ENCODE measurements at regions not wholly inside any gene's neighbourhood (a gene's known extent, or its start where the extent isn't known, plus 50 kb on each side); places are given as distances from the start of the nearest gene placed in this dataset.

GRCh38 chr12:30874455-30875321 lies 51.9 kb upstream of the TSPAN11 start:
- no peak for DNase-seq (ENCODE audit: low read depth)

DNA sequence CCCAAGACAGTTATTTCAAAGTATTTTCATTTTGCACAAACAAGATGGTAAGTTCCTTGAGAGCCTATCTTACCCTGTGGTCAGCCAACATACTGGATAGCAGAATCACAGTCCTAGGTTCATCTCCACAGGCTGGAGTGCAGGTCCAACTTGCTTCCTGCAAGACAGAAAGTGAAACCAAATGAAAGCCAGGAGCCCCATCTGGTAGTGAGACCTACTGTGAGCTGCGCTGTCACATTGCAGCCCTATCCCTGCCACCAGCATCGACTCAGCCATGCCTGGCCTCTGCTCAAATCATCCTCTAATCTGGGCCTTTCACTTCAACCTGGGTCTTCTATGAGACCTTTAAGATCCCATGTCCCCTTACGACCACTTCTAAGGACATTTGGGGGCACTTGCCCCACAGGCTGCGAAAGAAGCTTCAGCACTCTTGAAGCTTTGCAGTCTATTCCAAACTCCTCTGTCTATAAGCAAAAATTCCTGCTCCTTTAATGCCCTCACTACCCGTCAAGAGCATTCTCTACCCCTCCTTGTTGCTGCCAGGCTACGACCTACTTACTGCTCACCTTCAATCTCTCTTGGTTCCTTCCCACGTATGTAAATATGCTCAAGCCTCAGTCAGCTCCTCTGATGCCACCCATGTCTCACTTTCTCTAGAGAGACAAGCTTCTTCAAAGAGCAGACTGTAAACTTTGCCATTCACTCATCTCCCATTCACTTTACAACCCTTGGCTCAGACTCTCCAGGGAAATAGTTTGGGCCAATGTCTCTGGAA lies 55.9 kb upstream of the TSPAN11 start:
- no peak for DNase-seq (ENCODE audit: low read depth)

GRCh38 chr12:30867415-30867814 lies 59.1 kb upstream of the TSPAN11 start:
- no peak for DNase-seq (ENCODE audit: low read depth)

DNA sequence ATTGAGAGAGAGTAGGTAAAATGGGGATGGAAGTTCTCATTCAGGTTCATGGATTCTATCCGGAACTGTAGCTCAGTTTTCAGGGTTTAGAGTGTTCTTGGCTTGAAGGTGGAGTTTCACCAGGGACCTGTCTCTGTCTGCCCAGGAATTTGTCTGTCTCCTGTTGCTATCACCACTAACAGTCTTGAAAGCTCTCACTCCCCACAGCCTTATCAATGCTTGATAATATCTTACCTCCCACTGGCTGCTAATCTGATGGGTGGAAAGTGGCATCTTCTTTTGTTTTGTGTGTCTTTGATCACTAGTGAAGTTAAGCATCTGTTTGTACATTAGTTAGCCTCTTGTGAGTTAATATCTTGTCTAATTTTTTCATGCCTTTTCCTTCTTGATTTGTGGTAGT lies 60.3 kb upstream of the TSPAN11 start:
- no peak for DNase-seq (ENCODE audit: low read depth)

DNA sequence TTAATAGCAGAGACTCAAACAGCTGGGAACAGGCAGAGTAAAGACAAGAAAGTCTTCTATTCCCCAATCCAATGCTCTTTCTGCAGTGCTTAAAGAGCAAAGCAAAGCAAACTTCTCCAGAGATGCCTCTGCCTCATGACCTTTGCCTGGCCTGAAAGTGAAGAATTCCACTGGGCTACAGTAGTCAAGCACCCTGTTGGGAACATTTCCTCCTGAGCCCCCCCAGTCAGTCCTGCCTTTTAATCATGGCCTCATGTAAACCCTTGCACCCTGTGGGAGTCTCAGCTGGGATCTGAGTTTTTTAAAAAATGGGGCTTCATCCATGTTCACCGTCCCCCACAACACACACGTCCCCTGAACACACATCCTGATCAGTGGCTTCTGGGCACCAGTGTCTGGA lies 62.7 kb upstream of the TSPAN11 start:
- DNase-seq (ENCODE audit: low read depth) = no peak

DNA sequence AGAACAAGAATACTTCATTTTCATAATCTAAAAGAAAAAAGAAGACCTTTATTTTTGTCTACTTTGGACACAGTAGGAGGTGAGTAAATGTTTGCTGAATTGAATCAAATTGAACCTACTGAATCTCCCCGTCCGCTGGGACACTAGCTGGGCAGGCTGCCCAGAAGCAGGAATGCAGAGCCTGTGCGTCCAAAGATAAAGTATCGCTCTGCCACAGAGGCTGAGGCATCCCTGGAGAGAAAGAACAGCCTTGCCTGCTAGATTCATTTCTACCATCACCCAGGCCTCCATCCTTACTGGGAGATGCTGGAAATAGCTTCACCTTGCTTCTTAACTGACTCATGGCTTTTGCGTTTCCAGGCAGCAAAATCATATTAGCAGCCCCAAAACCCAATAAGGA lies 64.1 kb upstream of the TSPAN11 start:
- DNase-seq (ENCODE audit: low read depth) = peak; percentile 4

DNA sequence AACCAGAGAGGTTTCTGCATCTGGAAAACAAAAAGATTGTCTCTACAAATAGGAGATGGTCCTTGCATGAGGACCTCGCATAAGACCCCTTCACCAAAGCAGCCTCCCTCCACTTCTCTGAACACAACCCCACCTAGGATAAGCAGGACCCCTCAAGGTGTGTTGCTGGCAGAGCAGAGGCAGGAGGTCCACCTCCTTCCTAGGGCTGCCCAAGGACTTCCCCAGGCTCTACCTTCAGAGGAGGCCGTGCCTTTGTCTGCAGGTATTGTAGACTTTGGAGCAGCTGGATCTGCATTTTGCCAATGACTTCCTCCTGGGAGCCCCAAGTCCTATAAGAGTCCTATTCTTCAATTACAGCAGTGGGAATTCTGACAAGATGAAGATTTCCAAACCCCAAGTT lies 67.3 kb upstream of the TSPAN11 start:
- DNase-seq (ENCODE audit: low read depth) = no peak

DNA sequence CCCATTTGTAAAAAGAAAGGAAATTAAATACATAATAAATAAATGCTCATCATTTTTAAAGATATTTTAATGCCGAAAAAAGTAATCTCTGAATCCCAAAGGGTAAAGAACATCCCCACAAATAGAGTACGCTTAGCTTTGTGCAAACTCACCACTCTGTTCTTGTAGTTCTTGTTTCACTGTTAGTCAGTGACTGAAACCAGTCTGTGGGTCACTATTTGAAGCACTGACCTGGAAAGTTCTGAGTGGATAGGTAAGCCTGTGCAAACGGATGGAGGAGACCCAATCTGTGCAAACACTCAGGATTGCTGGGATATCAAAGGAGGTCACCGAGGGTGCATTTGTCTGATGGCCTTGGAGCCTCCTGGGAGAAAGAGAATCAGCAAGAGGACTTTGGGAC lies 68.1 kb upstream of the TSPAN11 start:
- DNase-seq (ENCODE audit: low read depth) = no peak

DNA sequence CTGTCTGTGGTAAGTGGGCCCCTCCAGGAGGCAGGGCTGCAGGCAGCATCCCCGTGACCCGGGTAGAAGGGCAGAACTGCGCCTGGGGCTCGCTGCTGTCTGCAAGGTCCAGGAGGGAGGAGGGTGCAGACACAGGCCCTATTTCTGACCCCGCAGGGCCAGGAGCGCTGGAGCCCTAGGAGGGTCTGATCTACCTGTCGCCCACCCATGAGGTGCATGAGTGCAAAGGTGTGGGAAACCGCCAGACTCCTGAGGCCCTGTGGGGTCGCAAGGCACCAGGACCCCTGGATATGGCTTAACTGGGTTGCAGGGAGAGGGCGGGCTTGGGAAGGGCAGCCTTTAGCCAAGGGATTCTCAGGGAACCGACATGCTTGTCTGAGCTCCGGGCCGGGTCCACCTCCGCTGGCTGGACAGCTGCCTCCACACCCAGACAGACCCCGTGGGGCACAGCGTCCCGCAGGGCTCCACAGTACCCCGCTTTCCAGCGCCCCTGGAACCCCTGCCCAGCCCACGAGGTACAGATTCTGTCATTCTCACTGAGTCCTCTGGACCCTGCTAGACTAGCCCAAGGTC lies 72.9 kb upstream of the TSPAN11 start:
- DNase-seq (ENCODE audit: low read depth) = no peak

DNA sequence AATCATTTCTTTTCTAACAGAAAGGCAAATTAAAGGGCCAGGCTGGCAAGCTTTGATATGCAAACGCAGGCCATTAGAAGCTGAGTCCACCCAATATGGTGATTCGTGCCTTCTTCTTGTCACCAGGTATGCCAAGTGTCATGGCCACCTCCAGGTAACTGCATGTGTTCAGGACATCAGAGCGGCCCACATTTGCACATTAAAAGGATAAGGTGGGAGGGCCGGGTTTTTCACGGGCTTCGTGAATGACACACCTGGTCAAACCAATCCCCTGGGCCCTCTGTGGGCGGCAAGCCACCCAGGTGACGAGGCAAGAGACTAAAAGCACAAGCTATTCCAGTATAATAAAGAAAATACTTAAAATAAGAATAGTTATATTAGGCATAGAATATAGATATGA lies 75.9 kb upstream of the TSPAN11 start:
- no peak for DNase-seq (ENCODE audit: low read depth)

DNA sequence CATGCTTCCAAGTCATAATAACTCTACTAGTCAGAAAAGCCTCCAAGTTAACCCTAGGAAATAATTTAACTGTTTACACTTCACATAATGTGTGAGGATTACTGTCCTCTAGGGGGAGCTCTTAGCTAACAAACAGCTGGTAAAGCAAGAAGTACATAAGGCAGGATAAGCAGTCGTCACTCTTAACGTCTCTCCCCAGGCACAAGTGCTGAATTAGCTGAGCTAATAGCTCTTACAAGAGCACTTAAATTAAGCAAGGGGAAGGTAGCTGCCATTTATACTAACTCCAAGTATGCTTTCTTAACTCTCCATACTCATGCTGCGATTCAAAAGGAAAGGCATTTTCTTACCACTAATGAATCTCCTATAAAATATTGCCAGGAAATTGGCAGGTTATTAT lies 79.3 kb upstream of the TSPAN11 start:
- peak; percentile 70 for DNase-seq (ENCODE audit: low read depth)

- no peak for DNase-seq (ENCODE audit: low read depth)
Measured at GRCh38 chr12:30846776-30847175, 79.8 kb upstream of the TSPAN11 start.

- peak; percentile 14 for DNase-seq (ENCODE audit: low read depth)
Measured at GRCh38 chr12:30845676-30846075, 80.9 kb upstream of the TSPAN11 start.

DNA sequence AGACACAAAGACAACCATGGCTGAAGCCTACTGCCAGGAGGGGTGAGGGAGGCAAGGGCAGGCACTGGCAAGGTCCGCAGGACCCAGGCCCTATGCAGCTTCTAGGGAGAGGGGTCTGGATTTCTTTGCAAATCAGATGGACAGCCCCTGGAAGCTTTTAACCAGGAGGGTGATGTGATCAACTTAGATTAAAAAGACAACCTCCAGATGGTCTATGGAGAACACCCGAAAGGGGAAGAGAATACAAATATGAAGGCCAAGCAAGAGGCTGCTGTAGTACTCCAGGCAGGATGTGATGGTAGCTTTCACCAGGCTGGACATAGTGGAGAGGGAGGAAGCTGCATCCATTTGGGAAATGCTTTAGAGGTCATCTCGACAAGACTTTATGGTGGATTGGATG lies 83.3 kb upstream of the TSPAN11 start:
- DNase-seq (ENCODE audit: low read depth) = no peak

DNA sequence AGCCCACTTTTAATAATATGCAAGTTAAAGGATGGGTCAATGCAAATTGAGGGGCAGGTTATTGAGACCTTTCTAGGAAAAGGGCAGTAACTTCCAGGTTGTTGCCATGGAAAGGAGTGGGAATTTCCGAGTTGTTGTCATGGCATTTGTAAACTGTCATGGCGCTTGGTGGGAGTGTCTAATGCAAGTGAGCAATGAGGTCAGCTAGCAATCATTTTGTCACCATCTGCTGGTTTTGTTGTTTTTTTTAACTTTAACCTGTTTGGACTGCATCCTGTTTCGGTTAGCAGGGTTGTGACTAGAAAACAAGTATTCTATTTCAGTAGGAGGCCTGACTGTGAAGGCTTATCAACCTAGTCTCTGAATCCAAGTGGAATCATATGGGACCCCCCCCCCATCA lies 85.8 kb upstream of the TSPAN11 start:
- no peak for DNase-seq (ENCODE audit: low read depth)

DNA sequence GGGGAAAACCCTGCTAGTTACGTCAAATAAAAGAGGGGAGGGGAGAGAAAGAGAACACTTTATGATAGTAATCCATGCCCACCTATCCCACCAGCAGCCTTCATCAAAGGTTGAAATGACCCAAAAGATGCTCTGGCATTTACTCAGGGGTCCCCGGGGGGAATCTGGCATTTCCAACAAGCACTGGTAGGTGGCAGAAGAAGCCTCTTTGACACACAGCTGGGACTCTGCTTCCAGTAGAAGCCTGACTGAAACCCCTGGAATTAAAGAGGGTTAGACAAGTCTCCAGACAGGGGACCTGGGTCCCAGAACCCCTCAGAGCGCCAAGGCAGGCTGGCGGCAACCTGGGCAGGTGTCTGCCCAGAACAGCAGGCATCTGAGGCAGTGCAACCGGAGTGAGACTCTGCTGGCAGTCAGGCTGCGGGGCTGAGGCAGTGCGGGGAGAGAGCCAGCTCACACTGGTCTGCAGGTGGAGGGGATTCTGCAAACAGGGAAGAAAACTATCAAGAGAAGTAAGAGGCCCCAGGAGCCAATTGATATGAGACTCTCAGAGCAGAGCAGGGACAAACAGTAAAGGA lies 85.0 kb upstream of the CAPRIN2 start:
- no peak for DNase-seq (ENCODE audit: low read depth)

GRCh38 chr12:30837595-30837994 lies 82.8 kb upstream of the CAPRIN2 start:
- DNase-seq (ENCODE audit: low read depth) = no peak

DNA sequence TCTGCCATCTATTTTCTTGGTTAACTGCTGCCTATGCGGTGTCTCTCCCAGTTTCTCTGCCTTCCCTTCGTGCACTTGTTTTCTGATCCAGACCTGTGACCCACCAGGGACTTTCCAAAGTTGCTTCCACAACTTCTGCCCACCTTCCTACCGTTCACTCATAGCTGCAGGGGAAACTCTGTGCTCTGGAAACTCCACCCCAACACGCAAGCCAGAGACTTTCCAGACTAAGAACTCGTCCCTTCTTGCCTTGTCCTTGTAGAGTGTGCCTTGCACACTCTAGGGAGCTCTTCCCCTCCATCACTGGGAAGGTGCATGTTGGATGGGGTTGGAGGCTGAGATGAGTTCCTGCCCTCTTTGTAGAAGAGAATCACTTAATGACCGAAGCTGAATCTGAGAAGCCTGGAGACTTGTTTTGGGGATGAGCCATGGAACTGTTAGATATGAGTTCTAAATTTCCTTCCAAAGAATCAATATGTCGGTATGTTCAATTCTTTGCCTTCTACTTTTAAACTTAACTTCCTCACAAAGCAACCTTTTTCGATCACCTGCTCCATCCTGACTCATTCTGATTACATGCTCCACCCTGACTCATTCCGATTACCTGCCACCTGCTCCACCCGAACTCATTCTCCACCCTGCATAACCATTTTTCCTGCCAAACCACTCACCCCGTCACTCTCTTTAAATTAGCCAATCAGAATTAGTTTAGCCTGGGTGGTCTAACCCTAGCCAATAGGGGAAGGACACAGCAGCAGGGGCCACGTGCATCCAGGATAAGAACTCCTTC lies 82.1 kb upstream of the CAPRIN2 start:
- no peak for DNase-seq (ENCODE audit: low read depth)

GRCh38 chr12:30835216-30835615 lies 80.5 kb upstream of the CAPRIN2 start:
- DNase-seq (ENCODE audit: low read depth) = no peak

DNA sequence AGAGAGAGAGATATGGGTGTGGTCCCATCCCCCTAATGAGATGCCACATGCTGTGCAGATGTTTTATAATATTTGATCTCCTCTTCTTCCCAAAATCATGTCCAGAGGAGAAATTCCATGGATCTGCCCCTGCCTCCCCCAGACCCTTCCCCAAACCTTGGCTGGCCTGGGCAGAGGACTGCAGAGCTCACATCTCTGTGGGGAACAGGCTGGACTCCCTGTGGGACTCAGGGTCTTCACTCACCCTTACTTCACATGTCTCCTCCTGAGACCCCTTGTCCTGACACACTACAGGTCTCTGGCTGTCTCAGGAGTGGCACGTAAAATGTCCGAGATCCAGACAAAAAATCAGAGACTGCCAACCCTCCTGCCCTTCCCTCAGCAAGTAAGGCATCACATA lies 76.0 kb upstream of the CAPRIN2 start:
- DNase-seq (ENCODE audit: low read depth) = no peak

DNA sequence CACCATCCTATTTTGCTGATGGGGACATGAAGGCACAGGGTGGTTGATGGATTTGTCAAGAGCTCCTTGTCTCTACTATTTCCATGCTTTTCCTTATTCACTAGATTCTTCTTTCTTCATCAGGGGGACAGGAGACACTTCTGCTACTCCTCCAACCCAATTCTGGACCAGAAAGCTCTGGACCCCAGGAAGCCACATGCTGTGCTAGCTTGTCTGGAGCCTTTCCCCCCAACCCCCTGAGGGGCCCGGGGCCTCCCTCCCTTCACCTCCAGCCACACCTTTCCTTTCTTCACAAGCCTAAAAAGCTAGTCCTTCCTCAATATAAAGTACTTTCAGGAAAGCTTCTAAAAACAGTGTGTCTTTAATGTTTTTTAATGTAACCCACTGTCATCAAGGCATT lies 75.1 kb upstream of the CAPRIN2 start:
- DNase-seq (ENCODE audit: low read depth) = no peak

DNA sequence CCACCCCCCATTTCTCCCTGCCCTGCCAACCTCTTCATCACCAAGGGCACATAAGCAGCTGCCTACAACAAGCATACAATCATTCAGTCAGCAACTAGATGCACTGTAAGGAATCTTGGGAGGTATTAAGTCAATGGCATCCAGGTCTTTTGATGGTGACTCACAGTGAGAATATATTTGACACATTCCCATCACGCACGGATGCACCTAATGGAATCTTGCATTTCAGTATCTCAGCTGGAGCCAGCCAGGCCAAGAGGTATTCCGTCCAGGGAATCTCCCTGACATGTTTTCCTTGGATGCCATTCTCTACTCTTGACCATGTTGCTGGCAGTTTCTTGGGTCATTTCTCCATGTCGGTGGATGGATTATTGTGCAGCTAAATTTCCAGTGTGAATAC lies 73.9 kb upstream of the CAPRIN2 start:
- DNase-seq (ENCODE audit: low read depth) = no peak

Data from EH (cell line).